HG02981 (cell line): ENCODE measurements at regions not wholly inside any gene's neighbourhood (a gene's known extent, or its start where the extent isn't known, plus 50 kb on each side); places are given as distances from the start of the nearest gene placed in this dataset.
"Not testable (repeated sequence)": the region's sequence is repeated elsewhere in the genome, so short reads cannot be mapped to it uniquely, and the experiment has no call there.

Source experiments
- ATAC-seq: cut with Tn5 transposase; IDR thresholded peaks from one replicate; pipeline ENCODE4 v1.9.1; 2021; ENCODE audit warnings: mild to moderate bottlenecking, moderate library complexity; ENCODE audit not compliant: unreplicated experiment

- ATAC-seq = no peak
These were observed 73.0 kb downstream of the GBP6 start for GRCh38 chr1:89436856-89437255.

GRCh38 chr1:89438301-89438700, 74.4 kb downstream of the GBP6 start:
- not testable (repeated sequence) for ATAC-seq

GRCh38 chr1:89440911-89441310, 77.1 kb downstream of the GBP6 start:
- no peak for ATAC-seq

DNA sequence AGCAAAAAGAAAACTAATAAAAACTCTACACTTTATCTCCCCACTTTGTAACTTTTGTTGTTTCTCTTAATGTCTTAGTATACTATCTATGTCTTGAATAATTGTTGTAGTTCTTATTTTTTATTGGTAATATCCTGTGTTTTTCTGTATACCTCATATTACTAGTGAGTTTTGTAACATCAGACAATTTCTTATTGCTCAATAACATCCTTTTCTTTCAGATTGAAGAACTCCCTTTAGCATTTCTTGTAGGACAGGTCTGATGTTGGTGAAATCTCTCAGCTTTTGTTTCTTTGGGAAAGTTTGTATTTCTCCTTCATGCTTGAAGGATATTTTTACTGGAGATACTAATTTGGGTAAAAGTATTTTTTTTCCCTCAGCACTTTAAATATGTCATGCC, 79.8 kb upstream of the LRRC8B start:
- ATAC-seq = no peak

DNA sequence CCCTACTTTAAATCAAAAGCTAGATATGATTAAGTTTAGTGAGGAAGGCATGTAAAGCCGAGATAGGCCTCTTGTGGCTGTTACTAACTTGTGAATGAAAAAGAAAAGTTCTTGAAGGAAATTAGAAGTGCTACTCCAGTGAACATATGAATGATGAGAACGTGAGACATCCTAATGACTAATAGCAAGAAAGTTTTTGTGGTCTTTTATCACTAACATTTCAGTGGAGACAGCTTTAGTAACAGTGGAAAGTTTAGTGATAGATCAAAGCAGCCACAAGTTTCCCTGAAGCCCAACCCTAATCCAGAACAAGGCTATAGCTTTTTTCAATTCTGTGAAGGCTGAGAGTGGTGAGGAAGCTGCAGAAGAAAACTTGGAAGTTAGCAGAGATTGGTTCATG, 73.6 kb upstream of the LRRC8B start:
- peak; percentile 53 for ATAC-seq

DNA sequence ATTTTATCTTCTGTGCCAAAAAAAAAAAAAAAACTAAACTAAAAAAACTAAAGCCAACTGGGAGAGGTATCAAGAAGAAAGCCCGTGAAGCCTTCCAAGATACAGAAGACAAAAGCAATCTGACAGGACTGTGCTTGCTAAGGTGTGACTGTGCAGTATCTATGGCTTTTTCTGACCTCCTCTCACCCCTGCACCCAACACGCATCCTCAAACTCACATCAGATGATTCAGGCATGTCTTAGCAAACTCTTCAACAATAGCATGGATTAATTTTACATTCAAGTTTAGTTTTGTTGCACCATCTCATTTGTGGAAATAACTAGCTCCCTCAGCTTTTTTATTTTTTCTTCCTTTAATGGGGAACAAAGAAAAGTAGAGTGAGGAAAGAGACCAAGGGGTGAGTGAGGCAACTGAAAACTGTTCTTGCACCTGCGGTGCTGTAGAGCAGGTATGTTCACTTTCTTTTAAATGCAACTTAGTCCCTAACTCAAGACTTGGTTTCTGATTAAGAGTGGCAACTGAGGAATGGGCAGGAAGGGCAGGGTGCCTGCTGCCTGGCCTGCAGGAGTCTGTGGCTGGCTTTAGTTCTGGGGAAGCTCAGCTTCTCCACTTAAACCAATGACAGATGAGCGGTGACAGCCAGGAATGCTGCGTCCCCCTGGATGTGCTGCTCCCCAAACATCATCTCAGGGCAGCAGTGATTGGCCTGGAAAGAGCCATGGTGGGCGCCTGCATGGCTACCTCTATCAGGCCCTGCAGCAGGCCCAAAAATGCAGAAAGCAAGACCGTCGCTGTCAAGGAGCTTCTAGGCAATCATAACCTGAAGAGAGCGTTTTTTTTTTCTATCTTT, 71.3 kb upstream of the LRRC8B start:
- no peak for ATAC-seq

GRCh38 chr1:89454845-89455521, 69.6 kb upstream of the LRRC8B start:
- ATAC-seq = peak; percentile 53

- ATAC-seq = no peak
These were observed 67.6 kb upstream of the LRRC8B start for GRCh38 chr1:89457046-89457445.

- no peak for ATAC-seq
These were observed 65.5 kb upstream of the LRRC8B start for GRCh38 chr1:89459081-89459480.

DNA sequence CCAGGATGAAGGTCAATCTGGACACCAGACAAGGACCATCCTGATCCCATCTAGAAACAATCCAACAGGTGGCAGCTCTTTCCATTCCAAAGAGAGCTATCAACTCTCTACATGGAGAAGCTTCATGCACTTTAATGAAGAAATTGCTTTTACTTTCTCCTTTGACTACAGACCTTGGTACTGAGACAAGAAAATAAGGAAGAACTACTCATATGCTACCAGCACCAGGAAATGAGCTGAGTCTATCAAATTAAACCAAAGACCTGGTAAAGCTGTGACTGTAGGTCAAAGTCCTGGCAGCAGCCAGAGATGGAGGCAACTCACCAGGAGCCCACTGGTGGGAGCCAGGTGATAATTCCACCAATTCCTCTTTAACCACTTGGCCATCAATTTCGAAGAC, 64.3 kb upstream of the LRRC8B start:
- ATAC-seq = no peak

DNA sequence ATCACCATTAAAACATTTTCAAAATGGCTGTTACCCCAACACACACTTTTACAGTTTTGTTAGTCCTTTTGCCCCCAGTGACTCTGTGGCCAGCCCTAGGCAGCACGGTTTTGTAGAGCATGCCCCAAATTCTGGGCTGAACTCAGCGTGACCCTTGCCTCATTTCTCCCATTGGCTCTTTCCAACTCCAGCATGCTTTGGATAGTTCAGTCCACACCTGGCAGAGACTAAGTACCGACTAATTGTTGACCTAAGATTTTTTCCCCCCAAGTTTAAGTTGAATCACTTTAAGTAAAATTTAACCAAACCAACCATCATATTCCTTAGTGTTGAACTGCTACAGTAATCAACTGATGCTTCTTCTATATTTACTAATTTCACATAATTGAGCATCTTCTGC, 62.4 kb upstream of the LRRC8B start:
- no peak for ATAC-seq

- ATAC-seq = no peak
These were observed 60.6 kb upstream of the LRRC8B start for GRCh38 chr1:89464008-89464407.

DNA sequence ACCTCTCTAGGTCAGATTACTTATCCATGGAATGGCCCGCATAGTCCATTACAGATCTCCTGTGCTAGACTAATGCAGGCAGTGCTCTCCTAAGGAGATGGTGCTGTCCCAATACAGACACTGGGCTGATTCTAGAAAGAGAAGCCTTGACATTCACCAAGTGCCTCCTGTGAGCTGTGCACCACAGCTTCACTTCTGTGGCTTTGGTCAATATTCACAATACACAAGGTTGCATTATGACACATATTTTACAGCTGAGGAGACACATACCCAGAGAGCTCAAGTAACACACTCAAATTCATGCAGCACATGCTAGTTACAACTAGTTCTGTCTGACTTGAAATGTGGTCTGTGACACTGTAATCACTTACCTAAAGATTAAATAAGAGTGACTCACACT, 59.4 kb upstream of the LRRC8B start:
- ATAC-seq = peak; percentile 87

GRCh38 chr1:89466307-89466930, 58.2 kb upstream of the LRRC8B start:
- ATAC-seq = no peak

DNA sequence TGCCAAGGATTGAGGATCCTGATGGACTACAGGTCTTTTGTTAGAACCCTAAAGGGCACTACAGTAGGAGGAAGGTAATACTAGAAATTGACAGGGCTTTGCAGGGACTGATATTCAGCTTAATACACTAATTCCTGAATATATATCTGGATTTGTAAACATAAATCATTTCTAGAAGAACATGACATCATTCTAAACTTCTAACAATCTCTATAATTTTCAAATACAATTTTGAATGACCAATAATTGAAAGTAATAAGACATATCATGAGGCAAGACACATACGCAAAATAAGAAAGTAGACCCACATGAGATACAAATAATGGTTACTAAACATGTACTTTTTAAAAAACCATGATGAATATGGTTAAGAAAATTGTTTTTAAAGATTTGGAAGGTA, 52.4 kb upstream of the LRRC8B start:
- ATAC-seq = no peak

- no peak for ATAC-seq
These were observed 51.7 kb upstream of the LRRC8B start for GRCh38 chr1:89472886-89473417.
